Natural killer cell (primary cell): ENCODE measurements at regions not wholly inside any gene's neighbourhood (a gene's known extent, or its start where the extent isn't known, plus 50 kb on each side); places are given as distances from the start of the nearest gene placed in this dataset.

Experiments
- ATAC-seq, 3 donors: fragments of 150-1000 bp in 2 of 3; fragments of 200-7000 bp in 1 of 3; cut with Tn5 transposase; 1 replicate in 1 of 3; 2 replicates in 2 of 3; pipeline ENCODE4 v1.10.0; 2021; ENCODE audit warnings: mild to moderate bottlenecking in 2 of 3, moderate library complexity in 2 of 3
- DNase-seq, 2 donors: peaks; one replicate each; pipeline versions ENCODE4 v3.0.0 to v3.0.0-alpha.2; 2013 to 2021; ENCODE audit warnings: mixed read lengths in 1 of 2
- H3K27ac ChIP-seq: one replicate; pipeline ENCODE4 v1.5.1; 2013; ENCODE audit warnings: mild to moderate bottlenecking, low read length
- H3K27me3 ChIP-seq: one replicate; pipeline ENCODE4 v1.6.1; 2013; ENCODE audit warnings: low read length; ENCODE audit not compliant: control insufficient read depth, insufficient read depth
- H3K36me3 ChIP-seq: one replicate; pipeline ENCODE4 v1.6.1; 2013; ENCODE audit warnings: low read length; ENCODE audit not compliant: control insufficient read depth, insufficient read depth
- H3K4me1 ChIP-seq: one replicate; pipeline ENCODE4 v1.6.1; 2013; ENCODE audit warnings: low read length; ENCODE audit not compliant: control insufficient read depth, insufficient read depth
- H3K4me3 ChIP-seq: one replicate; pipeline ENCODE4 v1.5.1; 2013; ENCODE audit warnings: low read length
- H3K9me3 ChIP-seq: one replicate; pipeline ENCODE4 v1.6.1; 2013; ENCODE audit warnings: low read length; ENCODE audit not compliant: control insufficient read depth, insufficient read depth
- H3K27ac Mint-ChIP-seq, 2 donors: one replicate each; pipeline ENCODE4 v1.8.0; 2022; ENCODE audit warnings: mild to moderate bottlenecking in 2 of 2, mixed read lengths in 2 of 2, moderate library complexity in 1 of 2
- H3K27me3 Mint-ChIP-seq, 2 donors: one replicate each; pipeline ENCODE4 v1.8.0; 2022; ENCODE audit warnings: low read depth in 2 of 2, mixed read lengths in 2 of 2
- H3K36me3 Mint-ChIP-seq: one replicate; pipeline ENCODE4 v1.8.0; 2022; ENCODE audit warnings: mixed read lengths
- H3K4me1 Mint-ChIP-seq, 2 donors: one replicate each; pipeline ENCODE4 v1.8.0; 2022; ENCODE audit warnings: mixed read lengths in 2 of 2
- H3K4me3 Mint-ChIP-seq: one replicate; pipeline ENCODE4 v1.8.0; 2022; ENCODE audit warnings: mild to moderate bottlenecking, moderate library complexity, mixed read lengths
- H3K9me3 Mint-ChIP-seq, 2 donors: one replicate each; pipeline ENCODE4 v1.8.0; 2022; ENCODE audit warnings: mixed read lengths in 2 of 2
- CTCF ChIP-seq: fragments of 200-600 bp; IDR thresholded peaks from one replicate; pipeline ENCODE4 v1.8.0; 2022; ENCODE audit warnings: antibody characterized with exemption
- WGBS: methylation state at CpG from one replicate; pipeline ENCODE4 v1.1.7; 2013; ENCODE audit warnings: missing lambda C conversion rate; ENCODE audit not compliant: insufficient coverage; 5-methylcytosine and 5-hydroxymethylcytosine counted together
- intact Hi-C: fragments of 100-400 bp; cut with micrococcal nuclease; formaldehyde crosslinking; loops from one replicate; pipeline ENCODE4 v1.14.2; 2022

GRCh38 chr5:2607598-2607997, 143.9 kb downstream of the IRX2 start:
- H3K4me3 ChIP-seq, result no peak overlapping the region
- no peak for ATAC-seq
- intact Hi-C loops, result no loop called here
- Mint-ChIP-seq H3K4me1 (no peaks in the 10 kb centered on the region), H3K9me3 (peaks cover 2 to 4% of the 10 kb centered on the region in 2 donors), H3K36me3 (no peaks in the 10 kb centered on the region), H3K27ac (no peak overlapping the region), H3K4me3 (no peak overlapping the region), H3K27me3 (no peaks in the 10 kb centered on the region)
- H3K27ac ChIP-seq, result no peak overlapping the region
- H3K27me3 ChIP-seq, result no peaks in the 10 kb centered on the region
- no peaks in the 10 kb centered on the region for H3K4me1 ChIP-seq
- no peak for TF ChIP-seq CTCF
- WGBS, result 72% methylated on average over 5 of the region's 6 CpGs
- no peak for DNase-seq
- no peaks in the 10 kb centered on the region for H3K36me3 ChIP-seq
- peaks cover 6% of the 10 kb centered on the region for H3K9me3 ChIP-seq

DNA sequence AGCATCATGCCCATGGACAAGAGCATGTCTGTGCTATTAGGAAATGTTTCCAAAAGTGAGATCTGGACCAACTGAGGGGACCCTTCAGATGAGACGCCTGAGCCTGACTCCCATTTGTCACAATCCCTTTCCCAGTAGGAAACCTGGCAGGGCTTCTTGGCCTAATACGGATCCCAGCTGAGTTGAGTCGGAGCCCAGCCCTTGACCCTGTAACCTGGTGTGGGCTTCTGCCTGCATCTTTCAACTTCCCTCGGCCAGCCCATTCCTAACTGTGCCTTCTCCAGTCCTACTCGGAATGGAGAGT, 148.3 kb downstream of the IRX2 start:
- Mint-ChIP-seq H3K27ac (no peak overlapping the region), H3K27me3 (no peaks in the 10 kb centered on the region), H3K4me3 (no peak overlapping the region), H3K36me3 (no peaks in the 10 kb centered on the region), H3K4me1 (no peaks in the 10 kb centered on the region), H3K9me3 (peaks cover 2 to 3% of the 10 kb centered on the region in 2 donors)
- intact Hi-C loops, result no loop called here
- no peak for DNase-seq
- H3K27me3 ChIP-seq, result no peaks in the 10 kb centered on the region
- H3K4me1 ChIP-seq, result no peaks in the 10 kb centered on the region
- no peak overlapping the region for H3K27ac ChIP-seq
- ATAC-seq, result no peak
- no peaks in the 10 kb centered on the region for H3K9me3 ChIP-seq
- H3K4me3 ChIP-seq, result no peak overlapping the region
- WGBS, result 85% methylated on average over 5 of the region's 5 CpGs
- no peak for TF ChIP-seq CTCF
- H3K36me3 ChIP-seq, result no peaks in the 10 kb centered on the region

- ATAC-seq, result no peak
- no peak for DNase-seq
- H3K27ac ChIP-seq, result no peak overlapping the region
- Mint-ChIP-seq H3K9me3 (peaks cover 2 to 3% of the 10 kb centered on the region in 2 donors), H3K4me1 (no peaks in the 10 kb centered on the region), H3K4me3 (no peak overlapping the region), H3K36me3 (no peaks in the 10 kb centered on the region), H3K27ac (no peak overlapping the region), H3K27me3 (no peaks in the 10 kb centered on the region)
- no peak overlapping the region for H3K4me3 ChIP-seq
- H3K4me1 ChIP-seq, result no peaks in the 10 kb centered on the region
- 67% methylated on average over 5 of the region's 7 CpGs for WGBS
- H3K36me3 ChIP-seq, result no peaks in the 10 kb centered on the region
- no peaks in the 10 kb centered on the region for H3K9me3 ChIP-seq
- H3K27me3 ChIP-seq, result no peaks in the 10 kb centered on the region
- no peak for TF ChIP-seq CTCF
- intact Hi-C loops, result no loop called here
Observed at GRCh38 chr5:2602451-2603271, 148.8 kb downstream of the IRX2 start.

DNA sequence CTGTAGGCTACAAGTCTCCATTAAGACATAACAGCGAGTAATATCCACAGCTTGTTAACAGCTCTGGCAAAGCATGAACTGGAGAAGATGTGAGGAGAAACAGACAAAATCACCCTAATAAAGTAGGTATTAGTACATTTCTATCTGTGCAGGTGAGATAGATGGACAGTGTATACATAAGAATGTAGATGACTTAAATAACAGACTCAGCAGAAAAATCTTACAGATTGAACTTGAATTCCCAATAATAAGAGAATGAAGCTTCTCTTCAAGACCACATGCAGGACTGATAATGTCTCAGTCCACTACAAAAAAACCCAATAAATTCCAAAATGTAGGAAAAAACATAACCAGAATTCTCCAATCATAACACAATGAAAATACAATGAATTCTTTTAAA, 153.0 kb downstream of the IRX2 start:
- Histone ChIP-seq H3K36me3 (no peaks in the 10 kb centered on the region), H3K4me3 (no peak overlapping the region), H3K9me3 (no peaks in the 10 kb centered on the region), H3K4me1 (no peaks in the 10 kb centered on the region), H3K27ac (no peak overlapping the region), H3K27me3 (no peaks in the 10 kb centered on the region)
- H3K9me3 Mint-ChIP-seq, result peaks cover 5 to 6% of the 10 kb centered on the region in 2 donors
- intact Hi-C loops, result no loop called here
- no peak overlapping the region for H3K27ac Mint-ChIP-seq
- no peak for TF ChIP-seq CTCF
- no peak overlapping the region for H3K4me3 Mint-ChIP-seq
- no peak for DNase-seq
- ATAC-seq, result no peak
- peaks cover 0 to 3% of the 10 kb centered on the region in 2 donors for H3K27me3 Mint-ChIP-seq
- no peaks in the 10 kb centered on the region for H3K4me1 Mint-ChIP-seq
- no CpG with 5 or more reads among the region's 1 CpG for WGBS
- no peaks in the 10 kb centered on the region for H3K36me3 Mint-ChIP-seq
